ENCODE measurements at regions not wholly inside any gene's neighbourhood (a gene's known extent, or its start where the extent isn't known, plus 50 kb on each side); places are given as distances from the start of the nearest gene placed in this dataset.

DNA sequence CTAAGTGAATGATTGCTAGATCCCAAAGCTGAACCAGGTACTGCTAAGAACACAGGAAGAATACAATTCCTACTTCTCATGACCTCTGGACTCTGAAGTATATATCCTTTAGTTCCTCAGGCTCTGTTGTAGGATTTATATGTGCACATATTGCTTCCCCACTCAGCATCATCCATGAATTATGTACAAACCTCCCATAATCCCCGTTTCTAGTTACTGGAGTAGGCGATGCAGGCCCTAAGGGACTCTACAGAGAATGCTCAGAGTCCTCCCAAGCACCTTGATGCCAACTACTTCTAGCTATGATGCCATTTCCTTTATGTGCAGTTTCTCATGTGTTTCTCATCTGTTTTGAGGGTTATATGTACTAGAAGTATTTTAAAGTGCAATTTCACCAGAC is 154.9 kb upstream of the EPHA7 start:
- TF ChIP-seq, protein P1, sequence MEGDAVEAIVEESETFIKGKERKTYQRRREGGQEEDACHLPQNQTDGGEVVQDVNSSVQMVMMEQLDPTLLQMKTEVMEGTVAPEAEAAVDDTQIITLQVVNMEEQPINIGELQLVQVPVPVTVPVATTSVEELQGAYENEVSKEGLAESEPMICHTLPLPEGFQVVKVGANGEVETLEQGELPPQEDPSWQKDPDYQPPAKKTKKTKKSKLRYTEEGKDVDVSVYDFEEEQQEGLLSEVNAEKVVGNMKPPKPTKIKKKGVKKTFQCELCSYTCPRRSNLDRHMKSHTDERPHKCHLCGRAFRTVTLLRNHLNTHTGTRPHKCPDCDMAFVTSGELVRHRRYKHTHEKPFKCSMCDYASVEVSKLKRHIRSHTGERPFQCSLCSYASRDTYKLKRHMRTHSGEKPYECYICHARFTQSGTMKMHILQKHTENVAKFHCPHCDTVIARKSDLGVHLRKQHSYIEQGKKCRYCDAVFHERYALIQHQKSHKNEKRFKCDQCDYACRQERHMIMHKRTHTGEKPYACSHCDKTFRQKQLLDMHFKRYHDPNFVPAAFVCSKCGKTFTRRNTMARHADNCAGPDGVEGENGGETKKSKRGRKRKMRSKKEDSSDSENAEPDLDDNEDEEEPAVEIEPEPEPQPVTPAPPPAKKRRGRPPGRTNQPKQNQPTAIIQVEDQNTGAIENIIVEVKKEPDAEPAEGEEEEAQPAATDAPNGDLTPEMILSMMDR (conservative IDR thresholded peaks at IDR 0.05) = no peak
- TF ChIP-seq EZH2 (IDR thresholded peaks at IDR 0.05; ENCODE audit: low read depth) = no peak
